Liver (tissue), 8 donors: ENCODE measurements at regions not wholly inside any gene's neighbourhood (a gene's known extent, or its start where the extent isn't known, plus 50 kb on each side); places are given as distances from the start of the nearest gene placed in this dataset.

Experiments used
- DNase-seq: peaks from one replicate; pipeline ENCODE4 v3.0.0-alpha.2; 2017; ENCODE audit warnings: low spot score
- H3K27ac ChIP-seq, 2 donors: one replicate each; pipeline ENCODE4 v1.7.0; 2013; ENCODE audit warnings: inconsistent platforms in 2 of 2, low read length in 2 of 2, control low read depth in 1 of 2, low read depth in 1 of 2, mild to moderate bottlenecking in 1 of 2
- H3K27me3 ChIP-seq, 4 donors: one replicate each; pipeline versions ENCODE4 v1.6.1 to v1.7.0; 2013; ENCODE audit warnings: low read length in 3 of 4, inconsistent platforms in 1 of 4, mild to moderate bottlenecking in 1 of 4, moderate library complexity in 1 of 4; ENCODE audit not compliant: control insufficient read depth in 4 of 4, insufficient read depth in 4 of 4
- H3K36me3 ChIP-seq, 4 donors: one replicate each; pipeline versions ENCODE4 v1.6.1 to v1.7.0; 2013; ENCODE audit warnings: low read length in 3 of 4, mild to moderate bottlenecking in 3 of 4, low read depth in 1 of 4, moderate library complexity in 1 of 4; ENCODE audit not compliant: control insufficient read depth in 4 of 4, insufficient read depth in 3 of 4
- H3K4me1 ChIP-seq, 4 donors: one replicate each; pipeline versions ENCODE4 v1.6.1 to v1.7.0; 2013; ENCODE audit warnings: low read length in 3 of 4, mild to moderate bottlenecking in 3 of 4, moderate library complexity in 1 of 4; ENCODE audit not compliant: control insufficient read depth in 4 of 4, insufficient read depth in 4 of 4
- H3K4me3 ChIP-seq, 3 donors: one replicate each; pipeline versions ENCODE4 v1.6.1 to v1.7.0; 2013; ENCODE audit warnings: low read length in 3 of 3, control low read depth in 1 of 3, low read depth in 1 of 3, mild to moderate bottlenecking in 1 of 3
- H3K9ac ChIP-seq, 2 donors: one replicate each; pipeline ENCODE4 v1.7.0; 2013; ENCODE audit warnings: low read length in 2 of 2, mild to moderate bottlenecking in 2 of 2, moderate library complexity in 2 of 2, control low read depth in 1 of 2, low read depth in 1 of 2
- H3K9me3 ChIP-seq, 4 donors: one replicate each; pipeline versions ENCODE4 v1.6.1 to v1.7.0; 2013; ENCODE audit warnings: low read length in 3 of 4; ENCODE audit not compliant: control insufficient read depth in 4 of 4
- ATF3 ChIP-seq: IDR thresholded peaks from 2 replicates; pipeline ENCODE4 v1.6.1; 2016; ENCODE audit warnings: antibody characterized with exemption
- CTCF ChIP-seq: fragments of 150-350 bp; IDR thresholded peaks from 2 replicates; pipeline ENCODE4 v1.5.1; 2017; ENCODE audit warnings: improper control_type of control experiment, low read depth, low read length; ENCODE audit not compliant: missing input control
- EGR1 ChIP-seq, 2 donors: IDR thresholded peaks; 2 replicates each; pipeline ENCODE4 v1.6.1; 2016 to 2018; ENCODE audit warnings: antibody characterized with exemption in 2 of 2, low read depth in 2 of 2
- FOXA1 ChIP-seq: IDR thresholded peaks from 2 replicates; pipeline ENCODE4 v1.6.1; 2016; ENCODE audit warnings: antibody characterized with exemption
- GABPA ChIP-seq, 2 donors: IDR thresholded peaks in 1 of 2; conservative IDR thresholded peaks in 1 of 2; 2 replicates each; pipeline ENCODE4 v1.6.1; 2016; ENCODE audit warnings: antibody characterized with exemption in 2 of 2, mild to moderate bottlenecking in 1 of 2, moderate library complexity in 1 of 2
- HNF4A ChIP-seq, 2 donors: conservative IDR thresholded peaks; 2 replicates each; pipeline ENCODE4 v1.6.1; 2016; ENCODE audit warnings: antibody characterized with exemption in 2 of 2, mild to moderate bottlenecking in 2 of 2
- HNF4G ChIP-seq: IDR thresholded peaks from 2 replicates; pipeline ENCODE4 v1.6.1; 2016; ENCODE audit warnings: antibody characterized with exemption
- JUND ChIP-seq, 2 donors: IDR thresholded peaks; 2 replicates each; pipeline ENCODE4 v1.6.1; 2016; ENCODE audit warnings: antibody characterized with exemption in 2 of 2
- MAX ChIP-seq: IDR thresholded peaks from 2 replicates; pipeline ENCODE4 v1.6.1; 2016; ENCODE audit warnings: antibody characterized with exemption
- NR2F2 ChIP-seq: IDR thresholded peaks from 2 replicates; pipeline ENCODE4 v1.6.1; 2016; ENCODE audit warnings: antibody characterized with exemption
- RAD21 ChIP-seq, 2 donors: IDR thresholded peaks; 2 replicates each; pipeline ENCODE4 v1.6.1; 2016; ENCODE audit warnings: antibody characterized with exemption in 2 of 2, mild to moderate bottlenecking in 2 of 2
- RXRA ChIP-seq, 2 donors: IDR thresholded peaks; 2 replicates each; pipeline ENCODE4 v1.6.1; 2017 to 2018; ENCODE audit warnings: antibody characterized with exemption in 2 of 2, mild to moderate bottlenecking in 1 of 2
- SP1 ChIP-seq: IDR thresholded peaks from 2 replicates; pipeline ENCODE4 v1.6.1; 2018; ENCODE audit warnings: antibody characterized with exemption, mild to moderate bottlenecking
- YY1 ChIP-seq: IDR thresholded peaks from 2 replicates; pipeline ENCODE4 v1.6.1; 2016; ENCODE audit warnings: antibody characterized with exemption, mild to moderate bottlenecking
- WGBS: extraction: QIAGEN DNeasy Blood & Tissue Kit; methylation state at CpG from one replicate; pipeline ENCODE4 v1.1.7; 2013; 5-methylcytosine and 5-hydroxymethylcytosine counted together
- TF ChIP-seq, protein P1 (sequence below): IDR thresholded peaks from 2 replicates; pipeline ENCODE4 v1.6.1; 2016; ENCODE audit warnings: antibody characterized with exemption
- donor health status: healthy.
- donor health status: healthy.
- donor health status: healthy.
- donor health status: healthy.
- donor health status: healthy.

DNA sequence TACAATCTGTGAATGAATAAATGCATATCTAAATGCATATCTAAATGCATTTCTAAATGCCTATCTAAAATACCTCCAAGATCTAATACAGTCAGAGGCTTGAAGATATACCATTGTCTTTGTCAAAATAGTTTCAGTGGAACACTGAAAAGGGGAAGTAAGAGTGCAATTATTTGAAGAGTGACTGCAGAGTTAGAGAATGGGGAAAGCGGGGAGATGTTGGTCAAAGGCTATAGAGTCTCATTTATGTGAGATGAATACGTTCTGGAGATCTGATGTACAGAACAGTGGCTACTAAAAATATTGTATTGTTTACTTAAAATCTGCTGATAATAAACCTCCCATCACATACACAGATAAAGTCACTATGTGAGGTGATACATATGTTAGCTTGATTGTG lies 1126.2 kb upstream of the CDH9 start:
- Histone ChIP-seq H3K27ac (no peak overlapping the region), H3K9ac (no peak overlapping the region), H3K36me3 (no peaks in the 10 kb centered on the region), H3K4me1 (no peaks in the 10 kb centered on the region), H3K27me3 (no peaks in the 10 kb centered on the region), H3K9me3 (peaks cover 0 to 1% (median 0%) of the 10 kb centered on the region in 4 donors), H3K4me3 (no peak overlapping the region)
- TF ChIP-seq SP1: no peak
- TF ChIP-seq FOXA1: no peak
- TF ChIP-seq CTCF: no peak
- no peak for TF ChIP-seq YY1
- TF ChIP-seq EGR1 (IDR thresholded peaks at IDR 0.05; ENCODE audit: low read depth in 2 of 2): no peak
- TF ChIP-seq RAD21 (IDR thresholded peaks at IDR 0.05): no peak
- TF ChIP-seq MAX: no peak
- TF ChIP-seq RXRA (IDR thresholded peaks at IDR 0.05): no peak
- no peak for TF ChIP-seq JUND (IDR thresholded peaks at IDR 0.05)
- no peak for TF ChIP-seq ATF3
- no peak for DNase-seq
- 79% methylated on average over 2 of the region's 2 CpGs for WGBS

GRCh38 chr5:28156981-28157380 lies 1118.6 kb upstream of the CDH9 start:
- Histone ChIP-seq H3K4me1 (no peaks in the 10 kb centered on the region), H3K27ac (no peak overlapping the region), H3K9ac (no peak overlapping the region), H3K9me3 (peaks cover 0 to 1% (median 0%) of the 10 kb centered on the region in 4 donors), H3K4me3 (no peak overlapping the region), H3K27me3 (no peaks in the 10 kb centered on the region), H3K36me3 (no peaks in the 10 kb centered on the region)
- 68% methylated on average over 6 of the region's 6 CpGs for WGBS
- TF ChIP-seq HNF4G (no peak), SP1 (no peak)
- no peak for DNase-seq

- no peaks in the 10 kb centered on the region for H3K4me1 ChIP-seq
- H3K27ac ChIP-seq: no peak overlapping the region
- no peaks in the 10 kb centered on the region for H3K27me3 ChIP-seq
- no peaks in the 10 kb centered on the region for H3K9me3 ChIP-seq
- WGBS: 75% methylated on average over 1 of the region's 1 CpG
- no peaks in the 10 kb centered on the region for H3K36me3 ChIP-seq
- H3K9ac ChIP-seq: no peak overlapping the region
- no peak for TF ChIP-seq NR2F2
- no peak overlapping the region for H3K4me3 ChIP-seq
- no peak for DNase-seq
Observed at GRCh38 chr5:28143519-28143918, 1105.1 kb upstream of the CDH9 start.

DNA sequence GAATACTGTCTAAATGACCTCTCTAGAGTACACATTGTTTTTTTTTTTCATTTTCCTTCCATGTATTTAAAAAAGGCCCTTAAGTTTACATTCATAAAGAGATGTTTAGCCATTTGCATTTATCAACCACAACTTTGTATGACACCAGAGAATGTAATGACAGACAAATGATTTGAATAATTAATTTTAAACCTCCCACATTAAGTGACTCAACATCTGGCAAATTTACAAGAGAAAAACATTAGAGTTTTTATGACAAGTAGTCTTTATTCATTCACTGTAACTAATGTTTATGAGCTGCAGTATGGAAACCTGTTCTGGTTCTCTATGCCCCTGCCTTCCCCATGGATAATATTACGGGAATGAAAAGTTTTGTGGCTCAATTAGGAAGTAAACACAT lies 1093.8 kb upstream of the CDH9 start:
- Histone ChIP-seq H3K27ac (no peak overlapping the region), H3K9me3 (no peaks in the 10 kb centered on the region), H3K4me3 (no peak overlapping the region), H3K9ac (no peak overlapping the region), H3K27me3 (no peaks in the 10 kb centered on the region), H3K36me3 (no peaks in the 10 kb centered on the region), H3K4me1 (no peaks in the 10 kb centered on the region)
- DNase-seq: no peak
- 40% methylated on average over 1 of the region's 1 CpG for whole genome bisulfite sequencing
- TF ChIP-seq, protein P1, sequence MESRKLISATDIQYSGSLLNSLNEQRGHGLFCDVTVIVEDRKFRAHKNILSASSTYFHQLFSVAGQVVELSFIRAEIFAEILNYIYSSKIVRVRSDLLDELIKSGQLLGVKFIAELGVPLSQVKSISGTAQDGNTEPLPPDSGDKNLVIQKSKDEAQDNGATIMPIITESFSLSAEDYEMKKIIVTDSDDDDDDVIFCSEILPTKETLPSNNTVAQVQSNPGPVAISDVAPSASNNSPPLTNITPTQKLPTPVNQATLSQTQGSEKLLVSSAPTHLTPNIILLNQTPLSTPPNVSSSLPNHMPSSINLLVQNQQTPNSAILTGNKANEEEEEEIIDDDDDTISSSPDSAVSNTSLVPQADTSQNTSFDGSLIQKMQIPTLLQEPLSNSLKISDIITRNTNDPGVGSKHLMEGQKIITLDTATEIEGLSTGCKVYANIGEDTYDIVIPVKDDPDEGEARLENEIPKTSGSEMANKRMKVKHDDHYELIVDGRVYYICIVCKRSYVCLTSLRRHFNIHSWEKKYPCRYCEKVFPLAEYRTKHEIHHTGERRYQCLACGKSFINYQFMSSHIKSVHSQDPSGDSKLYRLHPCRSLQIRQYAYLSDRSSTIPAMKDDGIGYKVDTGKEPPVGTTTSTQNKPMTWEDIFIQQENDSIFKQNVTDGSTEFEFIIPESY: no peak
- TF ChIP-seq RXRA (IDR thresholded peaks at IDR 0.05) (no peak), CTCF (no peak), RAD21 (IDR thresholded peaks at IDR 0.05) (no peak), YY1 (no peak), GABPA (IDR thresholded peaks at IDR 0.05 in 1 of 2, conservative IDR thresholded peaks at IDR 0.05 in 1 of 2) (no peak), ATF3 (no peak), HNF4A (conservative IDR thresholded peaks at IDR 0.05) (no peak), SP1 (no peak), HNF4G (no peak), EGR1 (IDR thresholded peaks at IDR 0.05; ENCODE audit: low read depth in 2 of 2) (no peak), NR2F2 (no peak)
